ENCODE measurements at regions not wholly inside any gene's neighbourhood (a gene's known extent, or its start where the extent isn't known, plus 50 kb on each side); places are given as distances from the start of the nearest gene placed in this dataset.
"Not testable (repeated sequence)": the region's sequence is repeated elsewhere in the genome, so short reads cannot be mapped to it uniquely, and the experiment has no call there.

DNA sequence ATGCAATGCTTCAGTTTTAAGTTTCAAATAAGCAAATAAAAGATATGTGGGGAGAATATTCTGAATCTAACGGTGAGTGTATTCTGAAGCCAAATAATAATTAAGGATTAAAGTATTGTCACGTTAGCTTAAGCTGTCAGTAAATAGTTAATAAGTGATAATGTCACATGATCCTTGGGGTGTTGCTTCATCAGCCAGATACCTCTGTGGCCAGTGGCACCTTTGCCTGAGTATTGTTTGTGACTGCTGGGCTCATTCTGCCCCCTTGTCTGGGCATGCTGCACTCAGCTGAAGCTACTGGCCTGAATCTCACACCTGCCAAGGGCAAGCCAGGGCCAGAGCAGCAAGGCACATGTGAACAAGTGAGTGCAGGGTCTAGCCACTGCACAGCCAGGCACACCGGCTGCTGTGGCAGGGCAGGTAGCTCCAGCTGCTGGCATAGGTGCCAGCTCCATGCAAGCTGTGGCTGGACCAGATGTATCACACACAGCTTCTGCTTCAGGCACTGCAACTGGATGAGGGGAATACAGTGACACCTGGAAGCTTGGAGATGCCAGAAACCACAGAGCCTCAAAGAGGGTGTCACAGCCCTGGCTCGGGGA, 739.7 kb downstream of the SLC6A15 start:
- FAIRE-seq, result no peak

DNA sequence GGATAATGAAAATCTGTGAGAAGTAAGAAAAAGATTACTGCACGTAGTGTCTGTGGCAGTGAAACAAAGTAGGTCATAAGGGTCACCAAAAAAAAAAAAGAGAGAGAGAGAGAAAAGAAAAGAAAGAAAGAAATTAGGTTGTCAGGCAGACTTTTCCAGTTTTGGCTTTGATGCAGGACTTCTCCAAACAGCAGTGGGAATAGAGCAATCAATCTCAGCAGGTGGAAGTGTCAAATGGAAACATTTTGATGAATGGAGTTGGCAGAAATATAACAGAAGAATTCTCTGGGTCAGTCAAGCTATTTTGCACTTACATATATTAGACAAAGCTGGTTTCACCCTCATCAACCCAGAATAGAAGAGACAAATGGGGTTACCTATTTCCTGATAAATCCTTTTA, 745.8 kb downstream of the SLC6A15 start:
- no peak for DNase-seq (ENCODE audit: extremely low spot score, insufficient read length, low read depth)
- FAIRE-seq, result no peak

More for the DNA sequence above, 739.7 kb downstream of the SLC6A15 start:
- DNase-seq (ENCODE audit: extremely low spot score, insufficient read length, low read depth), result no peak

DNA sequence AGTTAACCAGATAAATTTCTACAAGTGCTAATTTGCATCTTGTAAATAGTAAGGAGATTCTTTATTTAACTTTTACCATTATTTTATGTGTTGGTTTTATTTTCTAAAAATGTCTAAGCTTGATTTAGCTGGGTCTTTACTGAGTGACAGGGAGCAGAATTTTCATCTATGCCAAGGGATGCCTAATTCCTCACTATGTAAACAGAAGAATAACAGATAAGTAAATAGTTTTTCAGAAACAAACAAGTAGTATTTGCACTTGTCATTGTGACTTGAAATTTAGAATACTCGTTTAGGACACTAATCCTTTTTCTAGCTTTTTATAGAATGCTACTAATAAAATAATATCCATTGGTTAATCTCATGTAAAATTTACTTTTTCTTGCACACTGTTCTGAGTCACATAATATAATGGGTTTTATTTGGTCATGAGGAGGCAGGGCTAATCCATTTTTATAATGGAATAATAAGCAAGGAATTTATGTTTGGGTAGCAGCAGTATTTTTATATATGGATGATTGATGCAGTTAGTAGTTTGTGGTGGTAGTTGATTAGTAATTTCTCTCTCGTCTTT, 746.5 kb downstream of the SLC6A15 start:
- no peak for FAIRE-seq

DNA sequence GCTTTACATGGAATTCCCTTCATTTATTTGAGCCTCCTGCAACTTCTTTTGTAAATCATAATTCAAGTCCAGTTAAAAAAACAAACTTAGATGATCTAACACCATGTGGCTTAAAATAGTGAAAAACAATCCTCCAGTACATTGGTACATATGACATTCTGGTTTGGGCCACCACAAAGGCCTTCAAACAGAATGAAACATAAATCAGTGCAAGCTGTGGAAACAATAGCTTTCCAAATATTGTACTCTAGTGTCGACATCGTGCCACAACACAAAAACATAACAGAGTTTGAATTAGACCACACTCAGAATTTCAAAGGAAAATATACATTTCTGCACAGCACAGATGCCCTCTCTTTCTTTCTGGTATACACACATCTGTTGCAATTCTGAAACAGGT, 751.3 kb downstream of the SLC6A15 start:
- FAIRE-seq (no peak), DNase-seq (ENCODE audit: extremely low spot score, insufficient read length, low read depth) (no peak)

More for the DNA sequence above, 746.5 kb downstream of the SLC6A15 start:
- no peak for DNase-seq (ENCODE audit: extremely low spot score, insufficient read length, low read depth)

DNA sequence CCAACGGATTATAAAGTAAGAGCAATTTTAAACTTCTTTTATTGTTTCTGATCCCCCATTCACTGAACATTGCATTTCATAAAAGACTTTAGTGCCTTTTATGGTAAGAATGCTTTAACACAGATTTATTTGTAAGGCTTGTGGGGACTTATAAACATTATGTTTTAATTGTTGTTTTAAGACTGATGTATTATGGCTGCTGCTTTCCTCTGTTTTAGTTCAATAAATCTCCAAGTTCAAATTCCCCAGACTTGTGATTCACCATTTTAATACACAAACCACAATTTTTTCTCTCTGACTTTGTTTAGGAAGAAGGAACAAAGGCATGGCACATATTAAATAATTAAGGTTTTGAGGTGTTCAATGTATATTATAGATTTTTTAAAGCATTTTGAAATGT, 753.3 kb downstream of the SLC6A15 start:
- no peak for FAIRE-seq

DNA sequence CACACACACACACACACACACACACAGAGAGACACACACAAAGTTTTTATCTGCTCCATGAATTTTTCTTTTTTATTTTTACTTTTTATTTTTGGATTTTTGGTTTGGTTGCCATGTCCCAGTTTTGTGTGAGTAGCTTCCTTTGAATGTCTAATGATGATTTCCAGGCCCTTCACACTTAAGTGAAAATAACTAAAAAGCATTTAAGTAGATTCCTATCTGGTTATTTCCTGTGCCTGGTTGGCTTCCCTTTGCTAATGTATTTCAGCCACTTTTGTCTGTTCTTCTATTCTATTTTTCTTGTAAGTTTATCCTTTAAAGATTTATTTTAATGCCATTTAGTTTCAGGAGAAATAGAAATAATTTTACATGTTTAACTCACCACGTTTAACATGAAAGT, 755.4 kb downstream of the SLC6A15 start:
- DNase-seq (ENCODE audit: extremely low spot score, insufficient read length, low read depth) (no peak), FAIRE-seq (no peak)

More for the DNA sequence above, 753.3 kb downstream of the SLC6A15 start:
- no peak for DNase-seq (ENCODE audit: extremely low spot score, insufficient read length, low read depth)

DNA sequence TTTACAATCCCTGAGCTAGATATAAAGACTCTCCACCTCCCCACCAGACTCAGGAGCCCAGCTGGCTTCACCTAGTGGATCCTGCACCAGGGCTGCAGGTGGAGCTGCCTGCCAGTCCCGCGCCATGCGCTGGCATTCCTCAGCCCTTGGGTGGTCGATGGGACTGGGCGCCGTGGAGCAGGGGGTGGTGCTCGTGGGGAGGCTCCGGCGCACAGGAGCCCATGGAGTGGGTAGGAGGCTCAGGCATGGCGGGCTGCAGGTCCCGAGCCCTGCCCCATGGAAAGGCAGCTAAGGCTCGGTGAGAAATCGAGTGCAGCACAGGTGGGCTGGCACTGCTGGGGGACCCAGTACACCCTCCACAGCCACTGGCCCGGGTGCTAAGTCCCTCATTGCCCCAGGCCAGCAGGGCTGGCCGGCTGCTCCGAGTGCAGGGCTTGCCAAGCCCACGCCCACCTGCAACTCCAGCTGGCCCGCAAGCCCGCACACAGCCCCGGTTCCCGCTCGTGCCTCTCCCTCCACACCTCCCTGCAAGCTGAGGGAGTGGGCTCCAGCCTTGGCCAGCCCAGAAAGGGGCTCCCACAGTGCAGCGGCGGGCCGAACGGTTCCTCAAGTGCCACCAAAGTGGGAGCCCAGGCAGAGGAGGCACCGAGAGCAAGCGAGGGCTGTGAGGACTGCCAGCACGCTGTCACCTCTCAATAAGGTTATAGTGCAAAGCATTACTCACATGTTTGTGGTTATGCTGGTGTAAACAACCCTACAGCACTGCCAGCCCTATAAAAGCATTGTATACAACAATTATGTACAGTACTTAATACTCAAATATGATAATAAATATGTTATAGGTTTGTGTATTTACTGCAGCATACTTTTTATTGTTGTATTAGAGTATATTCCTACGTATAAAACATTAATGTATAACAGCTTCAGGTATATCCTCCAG, 757.3 kb downstream of the SLC6A15 start:
- not testable (repeated sequence) for FAIRE-seq; DNase-seq (ENCODE audit: extremely low spot score, insufficient read length, low read depth)

DNA sequence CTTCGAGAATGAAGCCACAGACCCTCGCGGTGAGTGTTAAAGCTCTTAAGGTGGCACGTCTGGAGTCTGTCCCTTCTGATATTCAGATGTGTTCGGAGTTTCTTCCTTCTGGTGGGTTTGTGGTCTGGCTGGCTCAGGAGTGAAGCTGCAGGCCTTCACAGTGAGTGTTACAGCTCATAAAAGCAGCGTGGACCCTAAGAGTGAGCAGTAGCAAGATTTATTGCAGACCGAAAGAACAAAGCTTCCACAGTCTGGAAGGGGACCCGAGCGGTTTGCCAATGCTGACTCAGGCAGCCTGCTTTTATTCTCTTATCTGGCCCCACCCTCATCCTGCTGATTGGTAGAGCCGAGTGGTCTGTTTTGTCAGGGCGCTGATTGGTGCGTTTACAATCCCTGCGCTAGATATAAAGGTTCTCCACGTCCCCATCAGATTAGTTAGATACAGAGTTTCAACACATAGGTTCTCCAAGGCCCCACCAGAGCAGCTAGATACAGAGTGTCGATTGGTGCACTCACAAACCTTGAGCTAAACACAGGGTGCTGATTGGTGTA, 758.1 kb downstream of the SLC6A15 start:
- FAIRE-seq; DNase-seq (ENCODE audit: extremely low spot score, insufficient read length, low read depth): not testable (repeated sequence)

DNA sequence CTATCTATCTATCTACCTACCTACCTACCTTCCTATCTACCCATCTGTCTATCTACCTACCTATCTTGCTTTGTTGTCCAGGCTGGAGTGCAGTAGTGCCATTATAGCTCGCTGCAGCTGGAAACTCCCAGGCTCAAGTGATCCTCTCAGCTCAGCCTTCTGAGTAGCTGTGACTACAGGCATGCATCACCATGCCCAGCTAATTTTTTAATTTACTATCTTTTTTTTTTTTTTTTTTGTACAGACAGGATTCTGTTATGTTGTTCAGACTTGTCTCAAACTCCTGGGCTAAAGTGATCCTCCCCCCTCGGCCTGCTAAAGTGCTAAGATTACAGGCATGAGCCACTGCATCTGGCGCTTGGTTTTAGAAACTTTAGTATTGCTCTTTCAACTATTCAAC, 762.4 kb downstream of the SLC6A15 start:
- no peak for FAIRE-seq
- DNase-seq (ENCODE audit: extremely low spot score, insufficient read length, low read depth), result no peak

DNA sequence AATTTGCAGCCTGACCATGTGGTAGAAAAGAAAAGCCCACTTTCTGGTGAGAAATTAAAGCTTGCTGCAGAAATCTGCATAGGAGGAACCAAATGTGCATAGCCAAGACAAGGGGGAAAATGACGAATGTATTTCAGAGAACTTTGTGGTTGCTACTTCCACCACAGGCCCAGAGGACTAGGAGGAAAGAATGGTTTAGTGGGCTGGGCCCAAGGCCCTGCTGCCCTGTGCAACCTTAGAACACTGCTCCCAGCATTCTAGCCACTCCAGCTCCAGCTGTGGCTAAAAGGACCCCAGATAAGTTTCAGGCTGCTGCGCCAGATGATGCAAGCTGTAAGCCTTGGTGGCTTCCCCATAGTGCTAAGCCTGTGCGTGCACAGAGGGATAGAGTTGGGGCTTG, 764.3 kb downstream of the SLC6A15 start:
- no peak for FAIRE-seq
- no peak for DNase-seq (ENCODE audit: extremely low spot score, insufficient read length, low read depth)

DNA sequence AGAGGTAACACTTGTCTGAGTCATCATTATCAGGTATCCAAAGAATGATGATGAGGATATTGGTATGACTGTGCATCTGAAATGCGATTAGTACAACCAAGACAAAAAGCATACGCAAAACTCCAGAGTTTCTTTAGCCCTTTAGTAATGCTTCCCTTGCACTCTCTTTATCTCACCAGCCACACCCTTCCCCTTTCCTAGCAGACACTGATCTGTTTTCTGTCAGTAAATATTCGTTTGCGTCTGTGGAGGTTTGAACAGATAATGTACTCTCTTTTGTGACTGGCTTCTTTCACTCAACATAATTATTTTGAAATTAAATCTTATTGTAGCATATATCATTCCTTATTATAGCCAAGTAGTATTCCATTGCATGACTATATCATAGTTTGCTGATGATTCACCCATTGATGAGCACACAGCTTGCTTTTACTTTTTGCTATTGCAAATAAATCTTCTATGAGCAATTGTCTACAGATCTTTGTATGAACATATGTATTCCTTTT, 775.7 kb downstream of the SLC6A15 start:
- DNase-seq (ENCODE audit: extremely low spot score, insufficient read length, low read depth) (no peak), FAIRE-seq (no peak)

DNA sequence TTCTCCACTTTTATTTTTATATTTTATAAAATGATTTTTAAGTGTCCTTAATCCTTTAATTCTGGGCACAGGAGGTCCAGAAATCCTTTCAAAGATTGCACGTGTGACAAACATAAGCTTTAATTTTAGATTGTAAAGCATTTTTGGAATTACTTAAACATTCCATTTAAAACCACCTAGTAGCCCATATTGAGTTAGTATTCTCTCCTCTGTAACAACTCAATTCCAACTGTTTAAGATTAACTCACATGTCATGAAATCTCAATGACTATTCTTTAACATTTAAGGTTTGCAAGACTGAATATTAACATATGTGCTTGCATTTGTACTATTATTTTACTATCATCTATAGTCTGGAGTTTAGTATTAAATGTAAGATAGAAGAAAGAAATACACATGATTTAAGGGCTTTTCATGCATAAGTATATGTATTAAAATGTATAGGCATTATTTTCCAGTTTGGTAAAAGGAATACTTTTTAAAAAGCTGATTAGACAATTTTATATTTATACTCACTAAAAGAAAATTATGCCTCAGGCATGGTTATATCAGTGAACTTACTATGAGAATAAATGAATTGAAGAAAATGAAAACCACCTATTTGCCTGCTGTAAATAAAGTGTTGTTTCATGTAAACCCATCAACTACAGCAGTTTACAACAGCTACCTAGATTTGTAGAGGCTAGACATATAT, 776.9 kb downstream of the SLC6A15 start:
- no peak for DNase-seq (ENCODE audit: extremely low spot score, insufficient read length, low read depth)
- FAIRE-seq, result no peak

DNA sequence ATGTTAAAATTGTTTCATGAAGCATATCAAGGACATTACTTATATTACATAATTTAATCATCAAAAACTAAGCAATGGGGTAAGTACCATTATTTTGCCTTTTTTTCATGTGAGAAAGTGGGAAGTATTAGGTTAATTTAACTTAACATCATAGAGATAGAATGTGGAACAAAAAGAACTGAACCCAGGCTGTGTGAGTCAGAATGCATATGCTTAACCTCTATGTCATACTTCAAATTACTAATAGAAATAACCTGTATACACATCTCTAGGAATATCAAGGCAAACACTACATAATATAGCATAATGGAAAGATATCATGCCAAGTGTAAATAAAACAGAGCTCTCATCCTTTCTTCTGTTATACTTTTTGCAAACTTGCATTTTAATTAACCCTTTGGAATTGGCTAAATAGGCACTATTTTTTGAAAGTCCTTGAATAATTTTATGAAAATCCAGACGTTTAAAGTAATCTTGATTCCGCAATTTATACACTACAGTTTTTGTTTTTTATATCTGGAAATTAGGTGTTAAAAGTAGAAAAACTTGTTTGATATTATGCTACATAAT, 777.7 kb downstream of the SLC6A15 start:
- no peak for FAIRE-seq

DNA sequence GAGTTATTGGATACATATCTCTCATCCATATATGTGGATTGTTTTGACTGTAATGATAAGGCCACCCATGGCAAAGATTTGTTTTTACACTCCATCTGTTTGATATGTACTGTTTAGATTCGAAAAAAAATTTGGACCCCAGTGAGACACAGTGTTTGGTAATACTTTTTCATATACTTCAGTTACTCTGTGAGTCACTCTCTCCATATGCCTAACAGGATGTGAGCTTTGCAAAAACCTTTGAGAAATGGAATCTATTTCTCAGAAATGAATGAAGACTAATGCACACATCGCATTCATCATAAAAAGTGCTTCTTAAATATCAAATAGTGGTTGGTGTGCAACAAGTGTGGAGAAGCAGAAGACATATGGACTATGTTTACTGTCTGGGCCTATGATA, 781.5 kb downstream of the SLC6A15 start:
- no peak for DNase-seq (ENCODE audit: extremely low spot score, insufficient read length, low read depth)
- FAIRE-seq, result no peak

More for the DNA sequence above, 777.7 kb downstream of the SLC6A15 start:
- DNase-seq (ENCODE audit: extremely low spot score, insufficient read length, low read depth), result no peak

DNA sequence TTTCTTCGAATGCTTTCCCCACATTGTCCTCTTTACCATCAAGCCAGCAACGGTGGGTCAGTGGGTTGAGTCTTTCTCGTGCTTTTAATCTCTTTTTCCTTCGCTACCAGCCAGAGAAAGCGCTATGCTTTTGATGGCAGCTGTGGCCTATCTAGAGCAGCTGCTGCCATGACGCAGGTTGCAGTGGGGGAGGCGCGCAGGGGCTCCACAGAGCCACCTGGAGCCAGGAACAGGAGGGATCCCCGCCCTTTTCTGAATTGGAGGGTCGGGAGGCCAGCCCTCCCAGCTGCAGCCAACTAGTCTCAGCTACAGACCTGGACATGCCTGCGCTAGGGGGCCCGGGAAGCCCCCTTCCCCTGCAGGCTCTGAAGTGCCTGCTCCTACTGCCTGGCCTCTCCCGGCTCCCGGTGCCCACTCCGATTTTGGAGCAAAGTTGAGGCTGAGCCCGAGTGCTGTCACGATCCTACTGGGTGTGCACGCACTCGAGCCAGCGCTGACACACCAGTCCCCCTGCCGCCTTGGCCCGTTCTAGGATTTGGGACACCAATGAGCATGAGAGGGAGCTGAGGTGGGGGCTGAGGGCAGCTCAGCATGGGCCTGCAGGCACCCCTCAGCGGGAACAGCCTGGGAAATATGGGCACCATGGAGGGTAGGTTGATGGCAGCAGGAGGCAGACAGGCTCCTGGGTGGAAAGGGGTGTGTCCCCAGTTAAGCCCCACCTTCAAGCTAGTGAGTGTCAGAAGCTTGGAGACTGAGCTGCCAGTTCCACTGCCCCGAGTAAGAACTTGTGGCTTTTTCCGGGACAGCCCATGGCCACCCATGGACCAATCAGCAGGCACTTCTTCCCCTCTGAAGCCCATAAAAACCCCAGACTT, 784.2 kb downstream of the SLC6A15 start:
- no peak for FAIRE-seq
- no peak for DNase-seq (ENCODE audit: extremely low spot score, insufficient read length, low read depth)

DNA sequence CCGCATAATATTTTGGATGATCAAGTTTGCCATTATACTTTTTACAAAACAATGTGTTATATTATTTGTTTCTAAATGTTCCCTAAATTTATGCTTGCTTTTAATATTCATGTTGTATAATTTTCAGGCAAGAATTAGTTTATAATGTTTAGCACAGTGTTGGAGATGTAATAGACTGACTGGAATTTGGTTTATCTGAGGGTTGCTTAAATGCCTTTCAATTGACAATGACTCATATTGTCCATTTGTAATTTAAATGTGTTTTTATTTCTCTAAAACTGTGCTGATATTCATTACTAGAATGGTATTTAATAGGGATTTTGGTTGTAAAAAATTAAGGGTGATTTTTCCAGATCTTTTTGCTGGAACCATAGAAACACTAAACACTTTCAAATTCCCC, 788.4 kb downstream of the SLC6A15 start:
- no peak for DNase-seq (ENCODE audit: extremely low spot score, insufficient read length, low read depth)
- FAIRE-seq, result no peak

DNA sequence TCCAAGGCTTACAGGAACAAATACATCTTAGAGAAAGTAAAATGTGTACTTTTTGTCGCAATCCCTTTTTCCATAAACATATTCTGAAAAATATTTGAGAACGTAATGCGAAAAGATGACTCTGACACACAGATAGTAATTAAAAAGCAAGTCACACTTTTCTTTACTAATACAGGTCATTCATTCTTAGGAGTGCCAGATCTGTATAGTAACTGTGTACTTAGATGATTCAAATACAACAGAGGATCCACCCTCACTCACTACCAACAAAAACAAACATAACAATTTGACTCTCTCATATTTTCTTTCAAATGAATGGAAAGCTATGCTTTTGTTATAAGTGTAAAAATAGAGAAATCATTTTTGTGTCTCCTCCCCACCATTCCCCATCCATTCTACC, 795.4 kb downstream of the SLC6A15 start:
- FAIRE-seq (no peak), DNase-seq (ENCODE audit: extremely low spot score, insufficient read length, low read depth) (no peak)

DNA sequence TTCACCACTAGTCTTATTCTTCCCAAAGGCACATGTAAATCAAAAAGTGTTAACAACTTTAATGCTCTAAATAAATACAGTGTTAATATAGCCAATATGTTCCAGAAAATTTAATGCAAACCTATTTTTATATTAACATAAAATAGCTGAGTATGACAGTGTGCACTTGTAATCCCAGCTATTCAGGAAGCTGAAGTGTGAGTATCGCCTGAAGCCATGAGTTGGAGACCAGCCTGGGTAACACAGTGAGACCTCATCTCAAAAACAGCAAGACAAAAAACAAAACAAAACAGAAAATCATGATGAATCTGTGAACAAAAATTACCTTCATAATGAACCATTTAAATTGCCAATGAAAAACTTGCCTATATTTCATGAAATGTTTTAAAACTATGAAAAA, 798.9 kb downstream of the SLC6A15 start:
- DNase-seq (ENCODE audit: extremely low spot score, insufficient read length, low read depth) (no peak), FAIRE-seq (no peak)

DNA sequence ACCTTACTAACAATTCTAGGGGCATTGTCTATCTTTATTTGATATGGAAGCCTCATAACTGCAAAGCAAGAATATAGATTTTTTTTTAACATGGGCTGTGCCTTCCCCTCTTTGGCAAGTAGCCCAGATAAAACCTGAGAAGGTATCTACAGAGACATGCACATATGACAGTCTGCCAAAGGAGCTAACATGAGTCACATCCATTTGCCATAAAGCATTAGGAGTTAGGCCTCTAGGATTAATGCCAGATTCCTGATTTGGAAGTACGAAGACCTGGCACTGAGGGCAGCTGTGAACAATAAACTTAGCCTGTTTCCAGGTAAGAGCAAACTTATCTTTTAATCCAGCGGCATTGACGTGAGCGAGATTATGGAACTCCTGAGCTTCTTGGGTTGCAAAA, 808.7 kb downstream of the SLC6A15 start:
- FAIRE-seq; DNase-seq (ENCODE audit: extremely low spot score, insufficient read length, low read depth): not testable (repeated sequence)

All from GM18507 (cell line).